GM18517 (cell line): ENCODE measurements at regions not wholly inside any gene's neighbourhood (a gene's known extent, or its start where the extent isn't known, plus 50 kb on each side); places are given as distances from the start of the nearest gene placed in this dataset.

Experiments used
- ATAC-seq: cut with Tn5 transposase; IDR thresholded peaks from one replicate; pipeline ENCODE4 v1.9.1; 2021; ENCODE audit warnings: mild to moderate bottlenecking, moderate library complexity; ENCODE audit not compliant: unreplicated experiment

DNA sequence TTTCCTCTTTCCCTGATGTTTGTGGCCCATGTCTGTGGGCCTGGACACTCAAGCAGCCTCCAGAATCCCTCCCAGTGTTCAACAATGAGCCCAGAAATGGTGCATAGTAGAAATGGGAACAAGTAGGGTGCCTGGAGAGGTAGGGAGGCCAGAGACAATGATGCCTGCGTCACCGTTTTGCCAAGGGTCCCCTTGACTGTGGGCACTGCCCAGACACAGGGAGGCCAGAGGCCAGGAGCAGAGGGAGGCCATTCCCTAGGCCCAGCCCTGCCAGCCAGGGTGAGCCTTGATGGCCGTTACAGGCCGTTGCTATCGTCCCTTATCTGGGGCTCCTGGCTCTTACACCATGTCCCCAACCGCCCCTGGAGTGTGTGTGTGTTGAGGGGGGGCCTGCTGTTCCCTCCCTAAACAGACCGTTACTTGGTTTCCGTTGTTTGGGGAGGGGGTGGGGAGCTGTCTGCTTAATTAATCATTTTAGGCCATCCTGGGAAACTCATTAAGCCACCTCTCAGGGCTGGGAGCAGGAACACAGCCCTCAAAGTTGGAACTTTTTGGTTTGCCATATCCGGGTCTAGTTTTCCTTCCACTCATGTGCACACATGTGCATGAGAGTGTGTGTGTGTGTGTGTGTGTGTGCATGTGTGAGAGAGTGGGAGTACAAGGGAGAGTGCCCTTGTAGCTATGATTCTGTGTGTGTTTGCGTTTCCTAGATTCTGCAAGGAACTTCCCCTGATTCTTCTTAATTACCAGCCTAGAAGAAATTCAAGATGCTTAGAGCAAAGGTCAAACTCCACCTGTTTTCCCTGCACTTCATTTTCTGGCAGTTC is 135.2 kb upstream of the HAAO start:
- no peak for ATAC-seq

DNA sequence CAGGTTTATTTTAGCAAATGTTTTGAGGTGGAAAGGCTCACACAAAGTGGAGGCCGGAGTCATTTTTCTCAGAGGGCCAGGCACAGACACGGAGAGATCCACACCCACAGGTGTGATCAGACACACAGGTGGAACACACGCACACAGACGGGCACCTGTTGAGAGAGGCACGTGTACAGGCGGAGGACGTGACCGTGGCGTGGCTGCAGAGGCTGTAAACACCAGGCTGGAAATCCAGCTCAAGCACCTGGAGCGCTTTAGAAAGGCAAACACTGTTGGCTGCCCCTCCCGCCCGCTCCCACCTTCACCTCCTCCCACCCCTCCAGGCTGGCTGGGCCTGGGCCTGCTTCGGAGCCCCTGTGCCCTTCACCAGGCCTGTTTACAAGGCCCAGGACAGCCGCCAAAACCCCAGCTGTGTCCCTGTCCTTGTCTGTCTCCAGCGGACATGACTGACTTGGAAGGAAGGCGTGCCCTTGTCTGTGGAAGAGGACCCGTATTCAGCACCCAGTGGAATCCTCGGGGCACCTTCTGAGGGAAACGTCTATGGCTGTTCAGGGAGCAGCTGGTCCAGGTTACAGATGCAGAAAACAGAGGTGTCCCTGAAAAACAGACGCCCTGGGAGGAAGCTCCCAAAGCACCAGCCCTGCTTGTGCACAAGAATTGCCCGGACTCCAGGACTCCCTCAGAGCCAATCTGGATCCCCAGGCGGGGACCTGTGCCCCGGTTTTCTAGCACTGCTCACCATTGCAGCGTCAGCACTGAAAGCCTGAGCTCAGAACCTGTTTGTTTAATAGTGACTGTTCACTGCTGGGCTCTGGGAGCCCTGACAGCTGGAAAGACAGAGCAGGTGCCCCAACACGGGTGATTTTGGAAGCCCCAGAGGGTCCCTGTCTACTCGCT is 134.3 kb upstream of the HAAO start:
- no peak for ATAC-seq

DNA sequence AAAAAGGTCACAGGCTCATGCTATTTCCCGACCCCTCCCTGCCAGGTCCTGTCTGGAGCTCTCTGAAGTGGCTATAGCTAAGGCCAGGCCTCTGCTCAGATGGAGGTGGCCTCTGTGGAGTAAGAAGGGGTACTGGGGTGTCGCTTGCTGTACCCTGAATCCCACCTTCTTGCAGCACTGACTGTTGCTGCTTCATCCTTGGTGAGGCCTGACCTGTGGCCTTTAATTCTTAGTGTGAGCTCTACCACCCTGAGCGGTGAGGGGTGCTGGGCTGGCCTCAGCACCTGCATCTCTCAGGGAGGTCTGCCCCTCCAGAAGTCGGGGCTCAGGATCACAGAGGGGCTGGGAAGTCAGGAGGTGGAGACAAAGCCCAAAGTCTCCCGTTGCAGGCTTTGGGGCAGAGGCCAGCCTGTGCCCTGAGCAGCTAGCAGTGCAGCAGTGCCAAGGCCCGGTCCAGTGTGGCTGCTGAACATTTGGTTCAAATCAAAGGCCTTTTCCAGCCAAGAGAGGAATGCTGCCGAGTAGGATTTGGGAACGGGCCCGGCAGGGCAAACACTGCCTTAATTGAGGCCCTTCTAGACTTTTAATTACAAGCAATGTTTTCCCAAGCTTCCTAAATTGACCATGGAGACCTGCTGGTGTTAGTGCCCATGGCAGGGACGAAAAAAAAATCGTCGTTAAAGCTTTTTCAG is 133.5 kb upstream of the HAAO start:
- no peak for ATAC-seq

DNA sequence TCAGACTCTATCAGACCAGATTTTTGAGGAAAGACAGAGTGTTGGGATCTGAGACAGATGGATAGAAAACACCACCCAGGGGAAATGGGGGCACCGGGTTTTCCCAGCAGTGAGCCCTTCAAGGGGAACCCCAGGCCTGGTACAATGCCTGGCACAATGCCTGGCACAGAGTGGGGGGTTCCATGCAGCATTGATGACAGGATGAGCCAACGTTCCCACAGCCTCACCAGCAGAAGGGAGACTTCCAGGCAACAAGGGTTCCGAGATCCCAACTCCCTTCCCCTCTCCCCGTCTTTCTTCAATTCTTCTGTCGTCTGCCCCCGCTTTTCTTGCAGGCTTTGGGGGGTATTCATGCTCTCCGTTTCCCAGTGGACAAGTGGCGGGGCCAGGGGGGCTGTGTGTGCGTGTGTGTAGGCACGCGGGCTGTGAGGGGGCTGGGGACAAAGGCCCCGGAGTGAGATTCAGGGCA is 132.1 kb upstream of the HAAO start:
- ATAC-seq: no peak

DNA sequence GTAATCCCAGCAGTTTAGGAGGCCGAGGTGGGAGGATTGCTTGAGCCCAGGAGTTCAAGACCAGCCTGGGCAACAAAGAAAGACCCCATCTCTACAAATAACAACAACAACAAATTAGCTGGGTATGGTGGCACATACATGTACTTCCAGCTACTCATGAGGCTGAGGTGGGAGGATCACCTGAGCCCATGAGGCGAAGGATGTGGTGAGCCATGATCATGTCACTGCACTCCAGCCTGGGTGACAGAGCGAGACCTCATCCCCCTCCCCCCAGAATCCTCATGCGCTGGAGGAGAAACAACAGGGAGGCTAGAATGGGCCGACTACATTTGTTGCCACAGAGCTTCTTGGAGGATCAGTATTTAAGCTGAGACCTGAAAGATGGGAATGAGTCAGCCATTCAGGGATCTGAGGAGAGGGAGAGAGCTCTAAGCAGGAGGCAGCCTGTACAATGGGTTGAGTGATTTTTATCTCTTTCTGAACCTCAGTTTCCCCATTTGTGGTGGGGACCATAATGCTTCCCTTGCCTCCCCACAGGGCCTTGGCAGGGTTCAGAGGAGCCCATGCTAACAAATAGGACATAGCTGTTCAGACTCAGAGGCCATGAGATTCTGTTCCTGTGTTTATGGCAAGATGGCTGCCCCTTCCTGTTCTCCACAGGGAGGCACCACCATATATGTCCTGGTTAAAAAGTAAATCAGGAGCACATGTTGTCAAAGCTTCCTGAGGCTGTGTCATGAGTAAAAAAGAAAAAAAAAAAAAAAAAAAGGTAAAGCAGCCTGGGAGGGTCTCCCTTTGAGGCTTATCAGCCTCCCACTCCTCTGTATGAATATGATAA is 131.4 kb upstream of the HAAO start:
- ATAC-seq: no peak

DNA sequence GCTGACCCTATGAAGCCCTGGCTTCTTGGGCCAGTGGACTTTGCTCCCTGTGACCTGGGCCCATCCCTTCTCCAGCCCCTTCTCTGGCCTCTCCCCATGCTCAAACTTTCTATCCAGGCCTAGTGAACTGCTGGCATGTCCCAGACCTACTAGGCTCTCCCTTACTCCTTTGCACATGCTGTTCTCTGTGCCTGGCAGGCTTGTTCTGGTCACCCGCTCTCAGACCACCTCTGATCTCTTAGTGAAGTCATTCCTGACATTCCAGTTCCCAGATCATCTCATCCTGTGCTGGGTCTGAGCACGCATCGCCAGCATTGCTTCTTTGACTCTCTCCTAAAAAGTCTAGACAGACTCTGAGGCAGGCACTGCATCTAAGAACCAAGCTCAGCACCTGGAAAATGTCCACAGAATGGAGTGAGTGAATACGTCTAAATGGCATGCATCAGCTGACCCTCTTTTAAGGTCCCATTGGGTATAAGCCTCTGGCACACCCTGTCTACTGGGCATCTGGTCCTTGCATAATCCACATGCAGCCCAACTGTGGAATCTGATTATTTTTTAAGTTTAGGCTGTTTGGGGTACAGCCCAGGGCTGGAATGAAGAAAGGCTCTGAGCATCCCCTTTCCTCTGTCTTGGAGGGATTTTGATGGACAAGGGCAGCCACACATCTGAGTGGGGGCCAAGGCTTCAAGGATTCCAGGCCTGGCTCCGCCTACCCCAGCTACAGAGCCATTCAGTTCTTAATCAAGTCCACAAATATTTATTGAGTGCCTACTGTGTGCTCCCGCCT is 130.6 kb upstream of the HAAO start:
- no peak for ATAC-seq

DNA sequence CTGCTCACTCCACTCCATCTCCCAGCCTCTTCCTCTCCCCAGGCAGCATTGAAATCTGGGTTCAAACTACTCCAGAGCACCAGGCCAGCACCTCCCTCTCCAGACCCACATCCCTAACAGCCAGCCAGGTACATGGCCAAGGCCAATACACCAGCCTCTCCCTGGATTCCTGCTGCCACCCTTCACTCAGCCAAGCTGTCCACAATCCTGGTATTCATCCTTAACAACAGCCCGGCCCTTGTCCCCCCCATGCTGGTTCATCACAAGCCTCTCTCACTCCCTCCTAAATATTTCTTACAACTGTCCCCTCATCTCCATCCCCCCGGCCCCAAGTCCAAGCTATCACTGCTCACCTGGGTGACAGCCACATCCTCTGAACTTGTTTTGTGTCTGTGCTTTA is 129.9 kb upstream of the HAAO start:
- no peak for ATAC-seq

DNA sequence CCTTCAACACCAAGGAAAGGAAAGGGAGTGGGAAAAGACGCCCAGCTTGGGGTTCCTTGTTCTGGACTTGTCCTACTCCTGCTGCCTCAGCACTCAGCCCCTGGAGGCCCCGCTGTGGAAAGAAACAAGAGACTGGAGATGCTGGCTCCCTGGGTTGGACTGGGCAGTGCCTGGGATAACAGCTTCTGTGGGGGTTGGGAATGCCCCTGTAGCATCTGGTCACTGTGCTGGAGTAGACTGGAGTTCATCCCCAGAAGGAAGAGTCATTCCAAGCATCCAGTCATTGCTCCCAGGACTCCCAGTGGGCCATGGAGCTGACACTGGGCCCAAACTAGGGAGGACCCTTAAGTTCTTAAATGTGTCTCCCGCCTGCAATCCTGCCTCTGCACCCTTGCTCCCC is 129.3 kb upstream of the HAAO start:
- ATAC-seq: no peak

DNA sequence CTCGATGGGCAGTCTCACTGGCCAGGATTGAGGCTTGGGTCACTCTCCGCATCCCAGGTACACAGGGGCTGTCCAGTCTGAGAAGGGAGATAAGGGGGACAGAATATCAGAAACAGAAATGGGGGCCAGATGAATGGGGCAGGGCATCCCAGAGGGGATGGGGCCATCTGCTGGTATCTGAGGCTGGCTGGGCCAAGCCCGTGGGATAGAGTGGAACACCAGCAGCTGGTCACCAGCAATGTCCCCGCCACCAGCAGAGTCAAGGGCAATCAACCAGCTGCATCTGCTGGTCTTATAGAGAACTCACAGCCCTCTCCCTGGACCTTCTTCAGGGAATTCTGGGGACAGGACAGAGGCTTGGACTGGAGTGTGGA is 128.8 kb upstream of the HAAO start:
- ATAC-seq: no peak

DNA sequence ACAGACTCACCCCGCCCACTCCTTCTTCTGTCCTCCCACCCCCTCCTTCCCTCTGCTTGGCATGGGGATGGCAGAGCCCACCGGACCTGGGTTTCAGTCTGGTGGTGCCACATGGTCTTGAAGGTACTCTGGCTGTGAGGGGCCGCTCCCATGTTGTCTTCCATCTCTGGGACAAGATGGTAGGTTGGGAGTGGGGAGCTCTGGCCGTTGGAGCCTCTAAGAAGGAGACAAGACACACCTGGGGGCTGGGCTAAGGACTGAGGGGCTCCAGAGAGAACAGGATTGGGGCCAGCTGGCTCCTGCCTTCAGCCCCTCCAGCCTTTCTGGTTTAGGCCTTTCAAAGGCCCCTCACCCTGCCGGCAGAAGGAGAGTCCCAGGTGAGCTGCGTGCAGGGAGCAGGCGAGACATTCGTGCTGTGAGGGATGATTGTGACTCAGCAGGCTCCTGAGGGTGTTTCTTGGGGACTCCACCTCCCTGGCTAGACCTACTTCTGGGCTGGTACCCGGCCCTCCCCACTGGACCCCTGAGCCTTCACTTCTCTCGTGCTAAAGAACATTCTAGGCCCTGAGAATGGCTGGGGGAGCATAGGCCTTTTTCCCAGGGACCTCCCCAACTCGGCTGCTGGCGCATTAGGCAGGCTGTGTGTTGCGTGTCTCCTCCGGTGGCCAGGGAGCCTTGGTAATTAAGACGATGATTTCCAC is 128.2 kb upstream of the HAAO start:
- ATAC-seq: no peak

DNA sequence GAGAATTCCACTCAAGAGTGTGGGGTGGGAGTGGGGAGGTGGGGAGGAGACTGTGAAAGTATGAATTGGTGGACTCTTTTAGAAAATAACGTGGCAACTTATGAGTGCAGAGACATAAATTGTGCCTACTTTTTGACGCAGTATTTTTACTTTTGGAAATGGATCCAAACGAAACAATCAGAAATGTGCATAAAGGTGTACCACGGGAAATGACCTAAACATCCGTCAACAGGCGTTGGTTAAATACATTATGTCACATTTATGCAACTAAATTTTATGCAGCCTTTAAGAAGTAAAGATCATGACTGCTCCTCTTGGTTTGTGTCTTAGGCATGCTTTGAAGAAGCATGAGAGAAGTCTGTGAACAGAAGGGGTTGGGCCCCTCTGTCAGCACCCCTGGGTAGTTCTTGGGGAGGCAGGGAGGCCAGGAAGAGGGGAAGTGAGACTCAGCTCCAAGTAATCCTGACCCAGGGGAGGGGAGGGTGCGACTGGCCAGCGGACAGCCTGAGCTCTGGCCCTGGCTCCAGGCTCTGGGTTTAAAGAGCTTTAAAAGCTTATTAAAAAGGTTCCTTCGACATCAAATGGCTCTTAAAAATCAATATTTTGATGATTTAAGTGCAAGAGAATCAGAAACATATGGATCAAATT is 126.4 kb upstream of the HAAO start:
- no peak for ATAC-seq

DNA sequence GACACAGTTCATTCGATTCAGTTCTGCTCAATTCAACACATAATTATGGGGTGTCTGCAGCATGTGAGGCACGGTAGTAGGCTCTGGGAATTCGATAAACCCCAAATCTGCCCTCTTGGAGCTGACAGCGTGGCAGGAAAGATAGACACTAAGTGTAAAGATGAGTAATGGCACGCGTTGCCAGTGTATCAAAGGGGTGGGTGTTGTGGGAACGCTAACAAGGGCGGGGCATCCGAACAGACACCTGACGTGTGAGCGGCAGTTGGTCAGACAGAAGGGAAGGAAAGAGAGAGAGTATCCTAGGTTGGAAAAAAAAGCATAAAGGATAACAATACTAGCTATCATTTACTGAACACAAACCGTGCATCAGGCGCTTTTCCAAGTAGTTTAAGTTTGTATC is 125.7 kb upstream of the HAAO start:
- ATAC-seq: no peak

DNA sequence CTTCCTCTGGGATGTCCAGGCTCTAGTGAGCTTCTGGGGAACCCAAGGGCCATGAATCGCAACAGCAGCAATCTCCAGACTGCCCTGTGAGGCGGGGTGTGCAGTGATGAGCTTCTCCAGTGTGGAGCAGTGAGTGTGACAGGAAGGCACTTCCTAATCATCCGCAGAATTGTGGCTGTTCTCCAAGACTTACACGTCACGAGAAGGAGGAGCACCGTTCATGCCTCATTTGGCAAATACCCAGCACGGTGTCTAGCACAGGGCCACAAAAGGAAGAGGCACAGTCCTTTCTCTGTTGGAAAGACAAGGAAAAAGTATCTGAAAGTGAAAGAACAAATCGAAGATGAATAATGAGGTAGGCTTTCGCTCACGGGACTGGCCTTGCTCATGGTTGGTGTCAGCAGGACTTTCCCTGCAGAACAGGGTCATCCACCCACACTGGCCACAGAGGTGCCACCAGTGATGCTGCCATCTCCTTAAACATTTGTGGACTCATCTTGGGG is 125.1 kb upstream of the HAAO start:
- ATAC-seq: no peak

DNA sequence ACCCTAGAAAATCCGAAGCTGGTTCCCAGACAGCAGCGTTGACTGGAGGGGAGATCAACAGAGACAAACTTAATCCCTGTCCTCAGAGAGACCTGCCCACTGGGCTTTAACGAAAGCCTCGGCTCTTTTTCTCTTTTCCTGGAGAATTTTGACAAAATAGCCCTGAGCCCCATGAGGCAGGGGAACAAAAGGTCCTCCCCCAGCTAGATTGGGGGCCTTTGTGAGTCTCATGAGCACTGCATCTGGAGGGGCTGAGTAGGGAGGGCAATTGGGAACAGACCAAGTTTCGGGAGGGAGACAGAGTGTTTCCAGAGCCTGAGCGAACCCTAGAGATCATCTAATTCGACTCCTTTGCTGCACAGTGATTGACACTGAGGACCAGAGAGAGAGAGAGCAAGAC is 123.9 kb upstream of the HAAO start:
- ATAC-seq: no peak

DNA sequence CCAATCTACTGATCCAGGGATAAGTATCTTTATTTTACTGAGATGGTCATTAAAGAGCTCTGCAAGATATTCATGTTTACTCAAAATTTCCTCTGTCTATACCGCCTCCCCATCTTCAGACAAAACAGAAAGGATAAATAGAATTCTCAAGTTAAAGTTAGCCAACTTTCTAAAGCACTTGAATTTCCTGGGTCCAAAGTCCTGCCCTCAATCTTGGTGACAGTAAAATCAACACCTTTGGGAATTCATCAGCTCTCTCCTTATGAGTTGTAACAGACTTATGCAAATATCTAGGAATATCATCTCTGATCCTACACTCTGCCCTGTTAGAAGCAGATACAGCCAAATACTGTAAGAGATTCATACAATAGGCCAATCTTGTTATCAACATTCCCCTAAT is 122.5 kb upstream of the HAAO start:
- no peak for ATAC-seq

DNA sequence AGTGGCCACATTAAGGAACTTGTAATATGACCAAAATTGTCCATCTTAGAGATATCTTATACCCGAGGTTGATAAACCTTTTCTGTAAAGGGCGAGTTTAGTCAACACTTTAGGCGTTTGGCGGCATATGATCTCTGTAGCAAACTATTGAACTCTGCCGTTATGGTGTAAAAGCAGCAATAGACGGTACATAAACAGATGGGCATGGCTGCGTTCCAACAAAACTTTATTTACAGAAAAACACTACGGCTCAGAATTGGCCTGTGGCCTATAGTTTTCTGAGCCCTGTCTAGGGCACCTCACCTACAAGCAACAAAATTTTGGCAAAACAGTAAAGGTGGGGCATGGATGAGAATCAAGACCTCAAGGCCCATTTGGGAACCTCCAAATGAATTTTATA is 121.9 kb upstream of the HAAO start:
- ATAC-seq: no peak

DNA sequence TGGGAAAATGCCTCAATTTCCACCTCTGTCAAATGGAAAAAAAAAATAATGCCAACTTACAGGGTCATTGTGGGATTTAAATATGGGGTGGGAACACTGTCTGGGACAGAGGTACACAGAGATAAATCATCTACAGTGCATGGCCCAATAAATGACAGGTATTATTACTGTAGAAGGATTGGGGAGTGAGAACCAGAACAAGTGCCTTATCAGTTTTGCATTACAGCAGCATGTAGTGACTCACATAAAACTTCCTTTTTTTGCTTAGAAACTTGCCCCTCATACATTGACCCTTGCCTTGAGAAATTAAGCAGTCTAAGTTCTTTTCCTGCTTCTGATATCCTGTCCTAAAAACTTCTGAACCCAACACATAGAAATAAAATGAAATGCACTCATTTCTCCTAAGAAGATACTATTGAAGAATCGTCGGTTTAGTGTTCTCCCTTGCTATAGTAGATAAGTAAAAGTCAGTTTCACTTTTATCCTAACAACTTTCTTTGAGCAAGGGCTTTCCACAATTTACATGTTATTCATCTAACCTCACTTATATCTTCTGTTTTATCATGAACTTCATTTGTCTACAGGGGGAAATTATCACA is 121.0 kb upstream of the HAAO start:
- no peak for ATAC-seq
